Tibial nerve (tissue), 3 donors: ENCODE measurements at regions not wholly inside any gene's neighbourhood (a gene's known extent, or its start where the extent isn't known, plus 50 kb on each side); places are given as distances from the start of the nearest gene placed in this dataset.

Experiments used
- CTCF ChIP-seq, 5 experiments: fragments of 200-600 bp in 3 of 5; fragments of 450-650 bp in 2 of 5; sonication (generic) in 3 of 5; IDR thresholded peaks; one replicate each; pipeline ENCODE4 v1.5.1; 2016 to 2019; ENCODE audit warnings: antibody characterized with exemption in 5 of 5, mild to moderate bottlenecking in 3 of 5, moderate library complexity in 2 of 5
- POLR2A ChIP-seq, 2 donors: fragments of 450-650 bp; IDR thresholded peaks; one replicate each; pipeline ENCODE4 v1.6.1; 2017; ENCODE audit warnings: antibody characterized with exemption in 2 of 2, mild to moderate bottlenecking in 2 of 2, moderate library complexity in 2 of 2

GRCh38 chr5:159811712-159812111 lies 104.6 kb upstream of the ADRA1B start:
- TF ChIP-seq CTCF (IDR thresholded peaks at IDR 0.05) (no peak), POLR2A (IDR thresholded peaks at IDR 0.05) (no peak)
